Vagina (tissue), 2 donors: ENCODE measurements at regions not wholly inside any gene's neighbourhood (a gene's known extent, or its start where the extent isn't known, plus 50 kb on each side); places are given as distances from the start of the nearest gene placed in this dataset.
"Not testable (repeated sequence)": the region's sequence is repeated elsewhere in the genome, so short reads cannot be mapped to it uniquely, and the experiment has no call there.

Experiments used
- CTCF ChIP-seq, 3 experiments: fragments of 450-650 bp in 2 of 3; fragments of 200-600 bp in 1 of 3; sonication (generic) in 1 of 3; IDR thresholded peaks; one replicate each; pipeline ENCODE4 v1.5.1; 2017 to 2019; ENCODE audit warnings: antibody characterized with exemption in 3 of 3, mild to moderate bottlenecking in 2 of 3, moderate library complexity in 2 of 3
- POLR2A ChIP-seq, 2 donors: fragments of 450-650 bp; IDR thresholded peaks; one replicate each; pipeline ENCODE4 v1.6.1; 2017; ENCODE audit warnings: antibody characterized with exemption in 2 of 2, mild to moderate bottlenecking in 2 of 2, moderate library complexity in 2 of 2
- POLR2AphosphoS5 ChIP-seq, 2 donors: sonication (generic); formaldehyde crosslinking; IDR thresholded peaks; one replicate each; pipeline ENCODE4 v1.9.0; 2017; ENCODE audit warnings: antibody characterized with exemption in 2 of 2, mild to moderate bottlenecking in 2 of 2, low read depth in 1 of 2; ENCODE audit not compliant: insufficient read depth in 1 of 2

- TF ChIP-seq CTCF (IDR thresholded peaks at IDR 0.05); POLR2A (IDR thresholded peaks at IDR 0.05); POLR2AphosphoS5 (IDR thresholded peaks at IDR 0.05; ENCODE audit: insufficient read depth in 1 of 2, low read depth in 1 of 2): not testable (repeated sequence)
These were observed 73.8 kb upstream of the FAM153A start for GRCh38 chr5:177856474-177856873.
